RKO (cell line): ENCODE measurements at regions not wholly inside any gene's neighbourhood (a gene's known extent, or its start where the extent isn't known, plus 50 kb on each side); places are given as distances from the start of the nearest gene placed in this dataset.

ENCODE experiments used
- DNase-seq: peaks from one replicate; pipeline ENCODE4 v3.0.0-alpha.2; 2016; ENCODE audit warnings: low spot score

GRCh38 chr5:3221432-3221831 is 374.2 kb upstream of the IRX1 start:
- no peak for DNase-seq

GRCh38 chr5:3220638-3221288 is 374.9 kb upstream of the IRX1 start:
- DNase-seq = no peak

GRCh38 chr5:3220201-3220600 is 375.4 kb upstream of the IRX1 start:
- DNase-seq = no peak

GRCh38 chr5:3218916-3219650 is 376.5 kb upstream of the IRX1 start:
- no peak for DNase-seq

- DNase-seq = no peak
Measured at GRCh38 chr5:3217771-3218495, 377.7 kb upstream of the IRX1 start.

GRCh38 chr5:3217114-3217513 is 378.5 kb upstream of the IRX1 start:
- DNase-seq = no peak

GRCh38 chr5:3216386-3216785 is 379.2 kb upstream of the IRX1 start:
- DNase-seq = no peak

- DNase-seq = no peak
Measured at GRCh38 chr5:3214838-3215374, 380.7 kb upstream of the IRX1 start.

GRCh38 chr5:3214396-3214795 is 381.2 kb upstream of the IRX1 start:
- no peak for DNase-seq

GRCh38 chr5:3212869-3213268 is 382.8 kb upstream of the IRX1 start:
- DNase-seq = no peak

- no peak for DNase-seq
Measured at GRCh38 chr5:3210531-3210930, 385.1 kb upstream of the IRX1 start.

GRCh38 chr5:3209918-3210317 is 385.7 kb upstream of the IRX1 start:
- no peak for DNase-seq

- DNase-seq = no peak
Measured at GRCh38 chr5:3202570-3202969, 393.1 kb upstream of the IRX1 start.

- DNase-seq = no peak
Measured at GRCh38 chr5:3201941-3202340, 393.7 kb upstream of the IRX1 start.

GRCh38 chr5:3201121-3201520 is 394.5 kb upstream of the IRX1 start:
- DNase-seq = no peak

- DNase-seq = no peak
Measured at GRCh38 chr5:3199962-3200755, 395.5 kb upstream of the IRX1 start.

- DNase-seq = no peak
Measured at GRCh38 chr5:3198074-3198449, 397.6 kb upstream of the IRX1 start.

GRCh38 chr5:3197304-3198073 is 398.1 kb upstream of the IRX1 start:
- no peak for DNase-seq

GRCh38 chr5:3195994-3196393 is 399.6 kb upstream of the IRX1 start:
- DNase-seq = no peak

GRCh38 chr5:3194684-3195083 is 400.9 kb upstream of the IRX1 start:
- DNase-seq = no peak

GRCh38 chr5:3194271-3194670 is 401.4 kb upstream of the IRX1 start:
- no peak for DNase-seq
